IMR-90 (cell line): ENCODE measurements at regions not wholly inside any gene's neighbourhood (a gene's known extent, or its start where the extent isn't known, plus 50 kb on each side); places are given as distances from the start of the nearest gene placed in this dataset.

Experiments
- ATAC-seq: fragments of 200-7000 bp; cut with Tn5 transposase; 2 replicates; pipeline ENCODE4 v1.9.1; 2020; ENCODE audit warnings: low read depth, mild to moderate bottlenecking, moderate library complexity
- BruUV-seq: library from RNA; stranded (reverse); fragments of 400-500 nt; replicated peaks from 2 replicates; lab custom pipeline; 2021; lab: Mats Ljungman, UMichigan
- CTCF ChIA-PET: fragments of 300-600 bp; formaldehyde crosslinking; extraction: SDS; loops from one replicate; lab custom pipeline; 2021; ENCODE audit warnings: antibody characterized with exemption; lab: Yijun Ruan, JAX
- POLR2A ChIA-PET: fragments of 300-600 bp; sonication (Branson Sonifier 250); formaldehyde crosslinking; loops from one replicate; lab custom pipeline; 2022; ENCODE audit warnings: antibody characterized with exemption; ENCODE audit not compliant: unreplicated experiment; lab: Charles Lee
- DNase-seq: peaks from one replicate; pipeline ENCODE4 v3.0.0; 2013
- H2AFZ ChIP-seq: replicated peaks from 2 replicates; pipeline ENCODE3; 2013; ENCODE audit warnings: low read length, mild to moderate bottlenecking; ENCODE audit not compliant: poor library complexity
- H2AK5ac ChIP-seq: 2 replicates; pipeline ENCODE4 v1.6.1; 2013; ENCODE audit warnings: low read depth, low read length, inconsistent platforms
- H2AK9ac ChIP-seq: replicated peaks from 2 replicates; pipeline ENCODE3; 2013; ENCODE audit warnings: mild to moderate bottlenecking, low read depth, low read length, moderate library complexity; ENCODE audit not compliant: poor library complexity
- H2BK120ac ChIP-seq: 2 replicates; pipeline ENCODE4 v1.6.1; 2013; ENCODE audit warnings: low read depth, low read length, inconsistent platforms
- H2BK15ac ChIP-seq: 3 replicates; pipeline ENCODE4 v1.6.1; 2013; ENCODE audit warnings: low read depth, low read length, inconsistent platforms
- H2BK20ac ChIP-seq: 2 replicates; pipeline ENCODE4 v1.6.1; 2013; ENCODE audit warnings: low read depth, mild to moderate bottlenecking, inconsistent platforms, low read length, moderate library complexity
- H2BK5ac ChIP-seq: 2 replicates; pipeline ENCODE4 v1.6.1; 2013; ENCODE audit warnings: mild to moderate bottlenecking, low read depth, low read length, inconsistent platforms; ENCODE audit not compliant: poor library complexity, severe bottlenecking
- H3K14ac ChIP-seq: replicated peaks from 2 replicates; pipeline ENCODE4 v1.6.1; 2013; ENCODE audit warnings: low read depth, low read length, inconsistent platforms
- H3K18ac ChIP-seq: 2 replicates; pipeline ENCODE4 v1.6.1; 2013; ENCODE audit warnings: low read depth, low read length, control low read depth
- H3K23ac ChIP-seq: 2 replicates; pipeline ENCODE4 v1.6.1; 2013; ENCODE audit warnings: low read depth, low read length, inconsistent platforms
- H3K27ac ChIP-seq: 2 replicates; pipeline ENCODE4 v1.5.1; 2013; ENCODE audit warnings: mild to moderate bottlenecking, control low read depth, low read length; ENCODE audit not compliant: insufficient read depth
- H3K27me3 ChIP-seq: 2 replicates; pipeline ENCODE4 v1.6.1; 2013; ENCODE audit warnings: low read length; ENCODE audit not compliant: control insufficient read depth, insufficient read depth
- H3K36me3 ChIP-seq: 2 replicates; pipeline ENCODE4 v1.6.1; 2013; ENCODE audit warnings: low read length, mixed read lengths; ENCODE audit not compliant: control insufficient read depth, insufficient read depth
- H3K4ac ChIP-seq: 2 replicates; pipeline ENCODE4 v1.6.1; 2013; ENCODE audit warnings: low read depth, low read length, inconsistent platforms
- H3K4me1 ChIP-seq: 2 replicates; pipeline ENCODE4 v1.6.1; 2013; ENCODE audit warnings: low read length, mixed read lengths; ENCODE audit not compliant: control insufficient read depth, insufficient read depth
- H3K4me2 ChIP-seq: 2 replicates; pipeline ENCODE4 v1.6.1; 2013; ENCODE audit warnings: low read depth, mild to moderate bottlenecking, control low read depth, low read length, moderate library complexity
- H3K4me3 ChIP-seq: 2 replicates; pipeline ENCODE4 v1.5.1; 2013; ENCODE audit warnings: low read depth, mild to moderate bottlenecking, control low read depth, low read length, moderate library complexity; ENCODE audit not compliant: insufficient read depth
- H3K56ac ChIP-seq: 2 replicates; pipeline ENCODE4 v1.6.1; 2013; ENCODE audit warnings: low read length, inconsistent platforms; ENCODE audit not compliant: insufficient read depth; ENCODE audit errors: extremely low read depth
- H3K79me1 ChIP-seq, 2 experiments: 2 replicates each; pipeline ENCODE4 v1.6.1; 2013; ENCODE audit warnings: low read length in 2 of 2, inconsistent platforms in 1 of 2, low read depth in 1 of 2
- H3K9ac ChIP-seq: 2 replicates; pipeline ENCODE4 v1.6.1; 2013; ENCODE audit warnings: low read depth, low read length, control low read depth
- H3K9me1 ChIP-seq: 2 replicates; pipeline ENCODE4 v1.6.1; 2013; ENCODE audit warnings: low read length, inconsistent platforms; ENCODE audit not compliant: insufficient read depth
- H3K9me3 ChIP-seq: 2 replicates; pipeline ENCODE4 v1.6.1; 2013; ENCODE audit warnings: low read length; ENCODE audit not compliant: control insufficient read depth, insufficient read depth
- H4K20me1 ChIP-seq: 2 replicates; pipeline ENCODE4 v1.6.1; 2013; ENCODE audit warnings: low read length, inconsistent platforms; ENCODE audit not compliant: insufficient read depth
- H4K5ac ChIP-seq: 2 replicates; pipeline ENCODE4 v1.6.1; 2013; ENCODE audit warnings: mild to moderate bottlenecking, low read depth, low read length, control low read depth
- H4K8ac ChIP-seq, 2 experiments: 2 replicates each; pipeline ENCODE4 v1.6.1; 2013; ENCODE audit warnings: low read depth in 2 of 2, low read length in 2 of 2, control low read depth in 1 of 2, inconsistent platforms in 1 of 2
- H4K91ac ChIP-seq: 2 replicates; pipeline ENCODE4 v1.6.1; 2013; ENCODE audit warnings: low read depth, low read length, inconsistent platforms; ENCODE audit not compliant: insufficient read depth
- BHLHE40 ChIP-seq: fragments of 150-350 bp; IDR thresholded peaks from 2 replicates; pipeline ENCODE4 v1.6.1; 2016; ENCODE audit warnings: mild to moderate bottlenecking, low read depth, low read length
- CEBPB ChIP-seq: IDR thresholded peaks from 2 replicates; pipeline ENCODE4 v1.6.1; 2012; ENCODE audit warnings: low read depth, low read length, improper control_type of control experiment
- CHD1 ChIP-seq: IDR thresholded peaks from 2 replicates; pipeline ENCODE4 v1.6.1; 2012; ENCODE audit warnings: low read depth, low read length, improper control_type of control experiment
- CTCF ChIP-seq: conservative IDR thresholded peaks from 2 replicates; pipeline ENCODE4 v1.5.1; 2012; ENCODE audit warnings: mild to moderate bottlenecking, low read depth, low read length, improper control_type of control experiment
- MAFK ChIP-seq: IDR thresholded peaks from 2 replicates; pipeline ENCODE4 v1.6.1; 2012; ENCODE audit warnings: low read depth, low read length, improper control_type of control experiment
- MXI1 ChIP-seq: IDR thresholded peaks from 2 replicates; pipeline ENCODE4 v1.6.1; 2012; ENCODE audit warnings: low read depth, mild to moderate bottlenecking, low read length, moderate library complexity, borderline replicate concordance
- RAD21 ChIP-seq: IDR thresholded peaks from 2 replicates; pipeline ENCODE4 v1.6.1; 2012; ENCODE audit warnings: low read length, improper control_type of control experiment
- RFX5 ChIP-seq: IDR thresholded peaks from 2 replicates; pipeline ENCODE4 v1.8.0; 2012; ENCODE audit warnings: low read depth, mild to moderate bottlenecking, low read length, moderate library complexity
- SMC3 ChIP-seq: fragments of 150-350 bp; IDR thresholded peaks from 2 replicates; pipeline ENCODE4 v1.6.1; 2016; ENCODE audit warnings: low read depth, mild to moderate bottlenecking, antibody characterized with exemption, low read length, moderate library complexity
- WGBS, 2 experiments: methylation state at CpG; one replicate each; pipeline versions ENCODE4 v1.1.5 to v1.1.7; 2013; ENCODE audit warnings: missing lambda C conversion rate in 2 of 2; ENCODE audit not compliant: insufficient read length in 1 of 2; ENCODE audit errors: extremely low coverage in 2 of 2; 5-methylcytosine and 5-hydroxymethylcytosine counted together
- dilution Hi-C: fragments of 300-500 bp; cut with HindIII; formaldehyde crosslinking; loops from one replicate; pipeline ENCODE4 v1.14.3; 2018; ENCODE audit warnings: low sequenced_read_pairs; ENCODE audit not compliant: unreplicated experiment
- in situ Hi-C: fragments of 300-500 bp; cut with MboI; formaldehyde crosslinking; loops from 3 replicates; pipeline ENCODE4 v1.14.3; 2019; ENCODE audit warnings: low sequenced_read_pairs, inconsistent platforms, mixed read lengths
- intact Hi-C: fragments of 100-400 bp; cut with micrococcal nuclease; formaldehyde crosslinking; loops from 2 replicates; pipeline ENCODE4 v1.10.0; 2022

GRCh38 chr1:56052041-56052440 is 527.3 kb downstream of the PLPP3 start:
- Histone ChIP-seq H2BK15ac (no peak overlapping the region), H3K9ac (no peak overlapping the region), H4K20me1 (no peaks in the 10 kb centered on the region), H4K5ac (no peak overlapping the region), H4K8ac (no peak overlapping the region), H3K79me1 (no peaks in the 10 kb centered on the region), H2BK120ac (no peak overlapping the region), H3K4ac (no peak overlapping the region), H3K56ac (no peak overlapping the region), H4K91ac (no peak overlapping the region), H2BK20ac (no peak overlapping the region), H3K9me1 (no peaks in the 10 kb centered on the region), H3K36me3 (no peaks in the 10 kb centered on the region), H3K9me3 (peaks cover 2% of the 10 kb centered on the region; the same call in 1 of the 2 replicates), H3K4me3 (no peak overlapping the region), H3K27ac (no peak overlapping the region), H3K27me3 (no peaks in the 10 kb centered on the region), H3K4me2 (no peak overlapping the region), H3K14ac (no peak overlapping the region), H2AK9ac (no peak overlapping the region), H3K18ac (no peak overlapping the region), H2AK5ac (no peak overlapping the region), H3K23ac (no peak overlapping the region), H3K4me1 (no peaks in the 10 kb centered on the region), H2AFZ (no peak overlapping the region), H2BK5ac (no peak overlapping the region)
- dilution Hi-C loops, result no loop called here
- in situ Hi-C loops, result no loop called here
- intact Hi-C loops, result no loop called here
- TF ChIP-seq RAD21 (no peak), MAFK (no peak), BHLHE40 (no peak), MXI1 (no peak), CTCF (no peak), SMC3 (no peak), CHD1 (no peak), CEBPB (no peak), RFX5 (no peak)
- ATAC-seq (no peak), DNase-seq (no peak)
- ChIA-PET CTCF (no interaction called here), POLR2A (no interaction called here)
- no CpG with 5 or more reads among the region's 2 CpGs for WGBS, 2 experiments
- no TSS peak for BruUV-seq
